Panc1 (cell line): ENCODE measurements at regions not wholly inside any gene's neighbourhood (a gene's known extent, or its start where the extent isn't known, plus 50 kb on each side); places are given as distances from the start of the nearest gene placed in this dataset.

ENCODE experiments used
- ATAC-seq: fragments of 200-7000 bp; cut with Tn5 transposase; 2 replicates; pipeline ENCODE4 v1.9.1; 2020; ENCODE audit warnings: mild to moderate bottlenecking, moderate library complexity
- BruUV-seq: library from RNA; stranded (reverse); fragments of 400-500 nt; replicated peaks from 2 replicates; lab custom pipeline; 2021; lab: Mats Ljungman, UMichigan
- CTCF ChIA-PET: fragments of 300-600 bp; sonication (Branson Sonifier 250); formaldehyde crosslinking; loops from one replicate; lab custom pipeline; 2022; ENCODE audit warnings: antibody characterized with exemption; lab: Charles Lee
- POLR2A ChIA-PET: fragments of 300-600 bp; sonication (Branson Sonifier 250); formaldehyde crosslinking; loops from one replicate; lab custom pipeline; 2022; ENCODE audit warnings: antibody characterized with exemption; lab: Charles Lee
- DNase-seq: peaks from one replicate; pipeline ENCODE4 v3.0.0-alpha.2; 2010; ENCODE audit warnings: low read depth, low spot score
- H3K27ac ChIP-seq: 2 replicates; pipeline ENCODE4 v1.5.1; 2011; ENCODE audit warnings: mild to moderate bottlenecking, low read length, inconsistent platforms
- H3K27me3 ChIP-seq: fragments of 200-500 bp; sonication (Bioruptor generic); 2 replicates; pipeline ENCODE4 v1.6.0; 2014; ENCODE audit warnings: low read length, inconsistent platforms; ENCODE audit not compliant: control insufficient read depth, insufficient read depth
- H3K36me3 ChIP-seq: fragments of 200-500 bp; sonication (Bioruptor generic); 2 replicates; pipeline ENCODE4 v1.5.1; 2014; ENCODE audit warnings: inconsistent platforms, mild to moderate bottlenecking, low read length, moderate library complexity; ENCODE audit not compliant: control insufficient read depth, insufficient read depth
- H3K4me1 ChIP-seq: 2 replicates; pipeline ENCODE4 v1.5.1; 2011; ENCODE audit warnings: inconsistent platforms, mild to moderate bottlenecking, low read length, moderate library complexity; ENCODE audit not compliant: control insufficient read depth, insufficient read depth
- H3K4me3 ChIP-seq, 2 experiments: 2 replicates each; pipeline ENCODE4 v1.5.1; 2011 to 2012; ENCODE audit warnings: low read depth in 2 of 2, low read length in 2 of 2, mild to moderate bottlenecking in 2 of 2, inconsistent platforms in 1 of 2, moderate library complexity in 1 of 2
- H3K9me3 ChIP-seq: fragments of 200-500 bp; sonication (Bioruptor generic); 2 replicates; pipeline ENCODE4 v1.5.1; 2014; ENCODE audit warnings: low read depth, mild to moderate bottlenecking, inconsistent platforms, low read length, moderate library complexity; ENCODE audit not compliant: control insufficient read depth, insufficient read depth
- POLR2AphosphoS5 ChIP-seq: IDR thresholded peaks from 2 replicates; pipeline ENCODE4 v1.6.1; 2012; ENCODE audit warnings: mild to moderate bottlenecking, low read depth, low read length, moderate library complexity
- SIN3A ChIP-seq: IDR thresholded peaks from 2 replicates; pipeline ENCODE4 v1.6.1; 2012; ENCODE audit warnings: low read depth, mild to moderate bottlenecking, low read length, moderate library complexity, borderline replicate concordance; ENCODE audit not compliant: insufficient read depth
- TCF7L2 ChIP-seq: IDR thresholded peaks from 2 replicates; pipeline ENCODE4 v1.6.1; 2011; ENCODE audit warnings: mild to moderate bottlenecking, low read depth, low read length, inconsistent platforms
- in situ Hi-C: cut with HindIII; loops from 2 replicates; pipeline ENCODE4 v1.10.0; 2016; ENCODE audit warnings: low sequenced_read_pairs, low pct_unique_long_range_greater_than_20kb
- intact Hi-C: fragments of 100-400 bp; cut with micrococcal nuclease; formaldehyde crosslinking; loops from one replicate; pipeline ENCODE4 v1.10.0; 2022; ENCODE audit not compliant: unreplicated experiment
- TF ChIP-seq, protein P1 (sequence below), 2 experiments: IDR thresholded peaks; 2 replicates each; pipeline ENCODE4 v1.6.1; 2011 to 2012; ENCODE audit warnings: low read depth in 2 of 2, control low read depth in 1 of 2, low read length in 1 of 2, mild to moderate bottlenecking in 1 of 2, moderate library complexity in 1 of 2; ENCODE audit not compliant: insufficient read depth in 1 of 2
- TF ChIP-seq, protein P2 (sequence below): fragments of 450-650 bp; IDR thresholded peaks from 2 replicates; pipeline ENCODE4 v1.5.1; 2017; ENCODE audit warnings: mild to moderate bottlenecking

DNA sequence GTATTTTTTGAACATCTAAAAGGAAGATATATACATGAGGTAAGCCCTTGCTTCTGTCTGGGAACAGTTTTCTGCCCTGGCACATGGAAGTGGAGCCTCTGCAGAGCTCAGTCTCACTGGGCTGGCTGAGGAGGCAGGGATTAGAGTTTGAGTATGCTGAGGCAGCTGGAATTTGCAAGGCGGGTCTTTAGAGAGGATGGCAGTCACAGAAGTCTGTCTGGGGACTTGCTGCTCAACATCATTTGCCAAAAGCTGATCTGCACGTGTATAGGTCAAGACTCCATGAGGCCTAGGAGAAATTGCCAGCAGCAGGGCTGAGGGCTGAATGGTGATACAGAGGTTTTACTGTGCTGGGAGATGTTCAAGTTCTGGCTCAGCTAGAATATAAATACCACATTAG lies 163.6 kb upstream of the ANK2 start:
- H3K27ac ChIP-seq = no peak overlapping the region
- TF ChIP-seq, protein P1, sequence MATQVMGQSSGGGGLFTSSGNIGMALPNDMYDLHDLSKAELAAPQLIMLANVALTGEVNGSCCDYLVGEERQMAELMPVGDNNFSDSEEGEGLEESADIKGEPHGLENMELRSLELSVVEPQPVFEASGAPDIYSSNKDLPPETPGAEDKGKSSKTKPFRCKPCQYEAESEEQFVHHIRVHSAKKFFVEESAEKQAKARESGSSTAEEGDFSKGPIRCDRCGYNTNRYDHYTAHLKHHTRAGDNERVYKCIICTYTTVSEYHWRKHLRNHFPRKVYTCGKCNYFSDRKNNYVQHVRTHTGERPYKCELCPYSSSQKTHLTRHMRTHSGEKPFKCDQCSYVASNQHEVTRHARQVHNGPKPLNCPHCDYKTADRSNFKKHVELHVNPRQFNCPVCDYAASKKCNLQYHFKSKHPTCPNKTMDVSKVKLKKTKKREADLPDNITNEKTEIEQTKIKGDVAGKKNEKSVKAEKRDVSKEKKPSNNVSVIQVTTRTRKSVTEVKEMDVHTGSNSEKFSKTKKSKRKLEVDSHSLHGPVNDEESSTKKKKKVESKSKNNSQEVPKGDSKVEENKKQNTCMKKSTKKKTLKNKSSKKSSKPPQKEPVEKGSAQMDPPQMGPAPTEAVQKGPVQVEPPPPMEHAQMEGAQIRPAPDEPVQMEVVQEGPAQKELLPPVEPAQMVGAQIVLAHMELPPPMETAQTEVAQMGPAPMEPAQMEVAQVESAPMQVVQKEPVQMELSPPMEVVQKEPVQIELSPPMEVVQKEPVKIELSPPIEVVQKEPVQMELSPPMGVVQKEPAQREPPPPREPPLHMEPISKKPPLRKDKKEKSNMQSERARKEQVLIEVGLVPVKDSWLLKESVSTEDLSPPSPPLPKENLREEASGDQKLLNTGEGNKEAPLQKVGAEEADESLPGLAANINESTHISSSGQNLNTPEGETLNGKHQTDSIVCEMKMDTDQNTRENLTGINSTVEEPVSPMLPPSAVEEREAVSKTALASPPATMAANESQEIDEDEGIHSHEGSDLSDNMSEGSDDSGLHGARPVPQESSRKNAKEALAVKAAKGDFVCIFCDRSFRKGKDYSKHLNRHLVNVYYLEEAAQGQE (IDR thresholded peaks at IDR 0.05; ENCODE audit: insufficient read depth in 1 of 2, low read depth in 2 of 2, low read length in 1 of 2) = no peak
- TF ChIP-seq, protein P2, sequence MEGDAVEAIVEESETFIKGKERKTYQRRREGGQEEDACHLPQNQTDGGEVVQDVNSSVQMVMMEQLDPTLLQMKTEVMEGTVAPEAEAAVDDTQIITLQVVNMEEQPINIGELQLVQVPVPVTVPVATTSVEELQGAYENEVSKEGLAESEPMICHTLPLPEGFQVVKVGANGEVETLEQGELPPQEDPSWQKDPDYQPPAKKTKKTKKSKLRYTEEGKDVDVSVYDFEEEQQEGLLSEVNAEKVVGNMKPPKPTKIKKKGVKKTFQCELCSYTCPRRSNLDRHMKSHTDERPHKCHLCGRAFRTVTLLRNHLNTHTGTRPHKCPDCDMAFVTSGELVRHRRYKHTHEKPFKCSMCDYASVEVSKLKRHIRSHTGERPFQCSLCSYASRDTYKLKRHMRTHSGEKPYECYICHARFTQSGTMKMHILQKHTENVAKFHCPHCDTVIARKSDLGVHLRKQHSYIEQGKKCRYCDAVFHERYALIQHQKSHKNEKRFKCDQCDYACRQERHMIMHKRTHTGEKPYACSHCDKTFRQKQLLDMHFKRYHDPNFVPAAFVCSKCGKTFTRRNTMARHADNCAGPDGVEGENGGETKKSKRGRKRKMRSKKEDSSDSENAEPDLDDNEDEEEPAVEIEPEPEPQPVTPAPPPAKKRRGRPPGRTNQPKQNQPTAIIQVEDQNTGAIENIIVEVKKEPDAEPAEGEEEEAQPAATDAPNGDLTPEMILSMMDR = no peak
- TF ChIP-seq SIN3A (no peak), TCF7L2 (no peak), POLR2AphosphoS5 (no peak)
- intact Hi-C loops (no loop called here), in situ Hi-C loops (no loop called here)
- no peaks in the 10 kb centered on the region for H3K36me3 ChIP-seq
- ChIA-PET CTCF (no interaction called here), POLR2A (no interaction called here)
- H3K4me3 ChIP-seq = no peak overlapping the region
- H3K27me3 ChIP-seq = no peaks in the 10 kb centered on the region
- DNase-seq = no peak
- no TSS peak for BruUV-seq
- H3K9me3 ChIP-seq = no peaks in the 10 kb centered on the region
- H3K4me1 ChIP-seq = no peaks in the 10 kb centered on the region
- no peak for ATAC-seq

DNA sequence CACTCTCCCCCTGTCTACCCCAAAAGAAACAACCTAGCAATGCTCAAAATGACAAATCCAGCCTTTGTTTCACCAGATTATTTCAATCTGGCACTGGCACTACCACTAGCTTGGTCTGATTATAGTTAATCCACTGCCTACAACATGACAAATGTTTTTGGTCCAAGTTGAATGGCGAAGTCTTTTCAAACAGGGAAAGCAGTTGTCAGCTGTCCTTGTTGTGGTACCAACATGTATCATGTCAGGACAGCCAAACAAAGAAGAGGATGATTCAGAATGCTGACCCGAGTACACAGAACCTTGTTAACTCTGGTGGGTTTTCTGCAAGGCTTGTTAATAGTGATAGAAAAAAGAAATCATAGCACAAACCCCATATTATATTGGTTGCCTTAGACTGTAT lies 160.8 kb upstream of the ANK2 start:
- CTCF ChIA-PET = no interaction called here
- DNase-seq = no peak
- TF ChIP-seq POLR2AphosphoS5 (no peak), TCF7L2 (no peak), SIN3A (no peak)
- TF ChIP-seq, protein P1 (IDR thresholded peaks at IDR 0.05; ENCODE audit: insufficient read depth in 1 of 2, low read depth in 2 of 2, low read length in 1 of 2) = no peak
- TF ChIP-seq, protein P2 = no peak
- Histone ChIP-seq H3K4me3 (no peak overlapping the region), H3K9me3 (no peaks in the 10 kb centered on the region), H3K27me3 (no peaks in the 10 kb centered on the region), H3K27ac (no peak overlapping the region), H3K36me3 (no peaks in the 10 kb centered on the region), H3K4me1 (no peaks in the 10 kb centered on the region)
- intact Hi-C loops (no loop called here), in situ Hi-C loops (no loop called here)
- POLR2A ChIA-PET = interaction anchor here (0.7 kb wide), 1 partner anchor 274 kb away, joined by 5 read pairs; no protein-coding TSS in a partner anchor
- no TSS peak for BruUV-seq
- ATAC-seq = no peak
